ENCODE measurements at regions not wholly inside any gene's neighbourhood (a gene's known extent, or its start where the extent isn't known, plus 50 kb on each side); places are given as distances from the start of the nearest gene placed in this dataset.
"Not testable (repeated sequence)": the region's sequence is repeated elsewhere in the genome, so short reads cannot be mapped to it uniquely, and the experiment has no call there.

DNA sequence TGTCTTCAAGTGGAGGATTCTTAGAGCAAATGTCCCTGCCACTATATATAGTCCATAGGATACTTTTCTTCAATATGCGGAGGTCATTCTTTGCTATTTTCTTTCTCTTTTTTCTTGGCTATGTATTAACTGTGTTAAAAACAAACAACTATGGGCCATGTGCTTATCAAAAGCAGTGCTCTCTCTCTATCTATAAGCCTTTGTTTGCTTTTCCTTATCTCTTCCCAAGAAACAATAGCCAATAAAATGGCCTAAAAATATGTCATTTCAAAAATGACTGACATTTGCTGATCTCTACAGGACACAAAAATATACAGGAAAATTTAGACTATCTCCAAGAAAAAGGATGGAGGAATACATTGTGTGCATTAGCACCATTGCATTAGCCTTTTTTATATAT is 212.1 kb downstream of the MAF start:
- no peaks in the 10 kb centered on the region for H3K9me3 Mint-ChIP-seq
- no peaks in the 10 kb centered on the region for H3K36me3 Mint-ChIP-seq
- ATAC-seq (no peak), DNase-seq (ENCODE audit: low spot score) (no peak)
- peaks cover 0 to 7% of the 10 kb centered on the region in 2 donors for H3K27me3 Mint-ChIP-seq
- H3K4me1 Mint-ChIP-seq (ENCODE audit: low read depth in 2 of 2), result peaks cover 8 to 11% of the 10 kb centered on the region in 2 donors
- H3K27ac Mint-ChIP-seq, result no peak overlapping the region
- no peak overlapping the region for H3K4me3 Mint-ChIP-seq

GRCh38 chr16:79386299-79386698 is 214.2 kb downstream of the MAF start:
- no peak overlapping the region for H3K4me3 Mint-ChIP-seq
- H3K36me3 Mint-ChIP-seq, result no peaks in the 10 kb centered on the region
- no peak overlapping the region for H3K27ac Mint-ChIP-seq
- peaks cover 14 to 20% of the 10 kb centered on the region in 2 donors for H3K4me1 Mint-ChIP-seq (ENCODE audit: low read depth in 2 of 2)
- no peaks in the 10 kb centered on the region for H3K9me3 Mint-ChIP-seq
- ATAC-seq (no peak), DNase-seq (ENCODE audit: low spot score) (no peak)
- peaks cover 0 to 1% of the 10 kb centered on the region in 2 donors for H3K27me3 Mint-ChIP-seq

GRCh38 chr16:79381603-79382042 is 218.9 kb downstream of the MAF start:
- Mint-ChIP-seq H3K27me3 (no peaks in the 10 kb centered on the region), H3K9me3 (peaks cover 5% of the 10 kb centered on the region), H3K27ac (peak overlapping the region; percentile 68 to 76), H3K4me3 (peak overlapping the region; percentile 80), H3K36me3 (peaks cover 5% of the 10 kb centered on the region), H3K4me1 (ENCODE audit: low read depth in 2 of 2) (peaks cover 22 to 34% of the 10 kb centered on the region in 2 donors)
- peak; percentile 54 to 65 for ATAC-seq
- DNase-seq (ENCODE audit: low spot score), result no peak

DNA sequence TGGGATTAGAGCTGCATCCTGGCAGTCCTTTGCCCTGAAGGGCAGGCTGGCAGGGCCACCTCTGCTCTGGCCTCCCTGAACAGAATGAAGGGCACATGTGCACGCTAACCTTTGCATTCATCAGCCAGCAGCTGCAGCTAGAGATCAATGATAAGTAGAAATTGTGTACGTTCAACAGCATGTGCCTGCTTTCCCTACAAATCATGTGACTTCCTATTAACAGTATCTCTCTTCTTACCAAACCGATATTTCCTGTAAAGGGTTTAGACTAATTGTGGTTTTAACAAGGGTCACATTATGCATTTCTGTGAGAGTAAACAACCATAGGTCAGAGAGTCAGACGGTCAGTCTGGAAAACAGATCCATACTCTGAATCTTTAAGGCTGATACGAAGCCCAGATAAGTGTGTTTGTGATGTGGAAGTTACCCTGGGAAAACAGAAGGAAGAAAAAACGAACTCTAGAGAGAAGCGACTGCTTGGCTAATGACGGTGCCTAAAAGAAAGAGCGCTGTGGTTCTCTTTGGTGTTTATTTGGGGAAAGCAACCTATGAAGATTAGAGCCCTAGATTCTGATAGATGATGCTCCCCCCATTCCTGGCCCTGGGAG is 219.4 kb downstream of the MAF start:
- DNase-seq (ENCODE audit: low spot score) (no peak), ATAC-seq (peak; percentile 63 to 73)
- peak overlapping the region; percentile 68 to 76 for H3K27ac Mint-ChIP-seq
- peaks cover 22 to 34% of the 10 kb centered on the region in 2 donors for H3K4me1 Mint-ChIP-seq (ENCODE audit: low read depth in 2 of 2)
- H3K9me3 Mint-ChIP-seq, result peaks cover 5% of the 10 kb centered on the region
- peak overlapping the region; percentile 80 for H3K4me3 Mint-ChIP-seq
- no peaks in the 10 kb centered on the region for H3K27me3 Mint-ChIP-seq
- H3K36me3 Mint-ChIP-seq, result peaks cover 5% of the 10 kb centered on the region

- ATAC-seq (no peak), DNase-seq (ENCODE audit: low spot score) (no peak)
- Mint-ChIP-seq H3K4me1 (ENCODE audit: low read depth in 2 of 2) (peaks cover 37 to 42% of the 10 kb centered on the region in 2 donors), H3K36me3 (peaks cover 19% of the 10 kb centered on the region), H3K27ac (peak overlapping the region in 1 of 2 donors; percentile 15), H3K27me3 (peaks cover 0 to 3% of the 10 kb centered on the region in 2 donors), H3K4me3 (no peak overlapping the region), H3K9me3 (peaks cover 12% of the 10 kb centered on the region)
Observed at GRCh38 chr16:79379095-79379494, 221.4 kb downstream of the MAF start.

GRCh38 chr16:79377082-79377481 is 223.5 kb downstream of the MAF start:
- Mint-ChIP-seq H3K9me3 (peaks cover 13% of the 10 kb centered on the region), H3K36me3 (peaks cover 21% of the 10 kb centered on the region), H3K4me1 (ENCODE audit: low read depth in 2 of 2) (peaks cover 40 to 41% of the 10 kb centered on the region in 2 donors)
- H3K27me3 Mint-ChIP-seq; H3K4me3 Mint-ChIP-seq; ATAC-seq; DNase-seq (ENCODE audit: low spot score); H3K27ac Mint-ChIP-seq: not testable (repeated sequence)

GRCh38 chr16:79375351-79375750 is 225.2 kb downstream of the MAF start:
- no peak for DNase-seq (ENCODE audit: low spot score)
- ATAC-seq, result no peak
- Mint-ChIP-seq H3K36me3 (peaks cover 33% of the 10 kb centered on the region), H3K27ac (peak overlapping the region in 1 of 2 donors; percentile 1), H3K27me3 (peaks cover 0 to 3% of the 10 kb centered on the region in 2 donors), H3K9me3 (peaks cover 25% of the 10 kb centered on the region), H3K4me1 (ENCODE audit: low read depth in 2 of 2) (peaks cover 37% of the 10 kb centered on the region in 2 donors), H3K4me3 (no peak overlapping the region)

- peak overlapping the region; percentile 62 to 77 for H3K27ac Mint-ChIP-seq
- peaks cover 20% of the 10 kb centered on the region for H3K9me3 Mint-ChIP-seq
- peak; percentile 66 for DNase-seq (ENCODE audit: low spot score)
- H3K4me1 Mint-ChIP-seq (ENCODE audit: low read depth in 2 of 2), result peaks cover 33 to 42% of the 10 kb centered on the region in 2 donors
- H3K27me3 Mint-ChIP-seq, result peaks cover 0 to 3% of the 10 kb centered on the region in 2 donors
- ATAC-seq, result peak; percentile 88 to 94
- H3K36me3 Mint-ChIP-seq, result peaks cover 28% of the 10 kb centered on the region
- peak overlapping the region; percentile 45 for H3K4me3 Mint-ChIP-seq
Observed at GRCh38 chr16:79372503-79373184, 227.9 kb downstream of the MAF start.

DNA sequence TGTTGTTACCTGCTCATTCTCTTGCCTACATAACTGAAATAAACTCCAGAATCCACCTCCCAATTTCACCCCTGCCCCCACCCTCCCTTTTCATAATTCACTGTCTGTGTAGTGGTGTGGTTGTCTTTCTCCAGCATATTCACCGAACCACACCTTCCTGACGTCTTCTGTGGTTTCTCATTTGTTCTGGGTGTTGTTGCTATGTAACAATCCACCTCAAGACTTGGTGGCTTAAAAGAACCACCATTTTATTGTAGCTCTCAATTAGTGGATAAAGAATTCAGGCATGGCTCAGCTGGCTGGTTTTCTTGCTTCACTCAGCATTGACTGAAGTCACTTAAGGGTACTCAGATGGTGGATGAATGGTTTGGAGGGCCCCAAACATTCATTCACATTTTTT is 229.8 kb downstream of the MAF start:
- Mint-ChIP-seq H3K27me3 (peaks cover 0 to 3% of the 10 kb centered on the region in 2 donors), H3K36me3 (peaks cover 27% of the 10 kb centered on the region), H3K27ac (peak overlapping the region; percentile 62 to 77), H3K9me3 (peaks cover 19% of the 10 kb centered on the region), H3K4me1 (ENCODE audit: low read depth in 2 of 2) (peaks cover 33 to 41% of the 10 kb centered on the region in 2 donors), H3K4me3 (peak overlapping the region; percentile 62)
- ATAC-seq (peak in 1 of 2 donors; percentile 63), DNase-seq (ENCODE audit: low spot score) (no peak)

- peaks cover 0 to 3% of the 10 kb centered on the region in 2 donors for H3K27me3 Mint-ChIP-seq
- H3K9me3 Mint-ChIP-seq, result peaks cover 16% of the 10 kb centered on the region
- no peak overlapping the region for H3K4me3 Mint-ChIP-seq
- peaks cover 19% of the 10 kb centered on the region for H3K36me3 Mint-ChIP-seq
- peaks cover 32 to 34% of the 10 kb centered on the region in 2 donors for H3K4me1 Mint-ChIP-seq (ENCODE audit: low read depth in 2 of 2)
- ATAC-seq, result no peak
- peak overlapping the region; percentile 7 to 62 for H3K27ac Mint-ChIP-seq
- no peak for DNase-seq (ENCODE audit: low spot score)
Observed at GRCh38 chr16:79369796-79370195, 230.7 kb downstream of the MAF start.

DNA sequence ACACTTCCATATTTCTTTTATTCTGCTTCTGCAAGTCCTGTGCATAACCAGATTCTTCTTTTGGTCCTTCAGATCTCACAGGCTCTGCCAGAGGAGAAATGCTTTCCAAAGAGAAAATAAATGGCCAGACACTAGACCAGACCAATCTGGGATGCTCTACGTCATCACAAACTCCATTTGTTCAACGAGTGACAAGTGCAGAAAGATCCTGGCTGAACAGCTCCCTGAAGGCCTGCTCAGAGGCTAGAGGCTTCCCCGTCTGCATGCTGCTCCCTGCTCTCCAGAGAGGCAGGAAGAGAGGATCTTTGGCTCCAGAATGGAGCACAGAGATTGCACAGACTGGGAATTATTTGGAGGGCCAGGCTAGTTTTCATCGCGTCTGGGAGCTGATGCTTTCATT is 232.7 kb downstream of the MAF start:
- H3K9me3 Mint-ChIP-seq, result peaks cover 12% of the 10 kb centered on the region
- peaks cover 24 to 25% of the 10 kb centered on the region in 2 donors for H3K4me1 Mint-ChIP-seq (ENCODE audit: low read depth in 2 of 2)
- no peak overlapping the region for H3K4me3 Mint-ChIP-seq
- DNase-seq (ENCODE audit: low spot score), result no peak
- peaks cover 8 to 9% of the 10 kb centered on the region in 2 donors for H3K27me3 Mint-ChIP-seq
- H3K36me3 Mint-ChIP-seq, result peaks cover 18% of the 10 kb centered on the region
- no peak overlapping the region for H3K27ac Mint-ChIP-seq
- no peak for ATAC-seq

DNA sequence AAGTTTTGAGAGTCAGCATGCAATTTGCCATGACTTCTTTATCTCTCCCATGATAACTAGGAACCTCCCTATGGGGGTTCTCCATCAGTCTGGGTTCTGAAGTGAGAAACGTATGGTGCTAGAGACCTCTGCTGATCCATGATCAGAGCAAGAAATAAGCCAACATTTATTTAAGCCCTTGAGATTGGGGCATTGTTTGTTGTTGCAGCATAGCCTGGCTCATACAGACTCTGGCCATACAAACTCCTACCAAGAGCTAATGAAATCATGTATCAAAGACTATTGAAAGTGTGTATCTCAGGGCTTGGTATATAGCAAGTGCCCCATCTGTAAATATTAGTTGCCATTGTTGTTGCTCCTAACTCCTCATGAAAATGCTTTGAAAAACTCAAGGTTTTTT is 233.9 kb downstream of the MAF start:
- H3K9me3 Mint-ChIP-seq, result peaks cover 11% of the 10 kb centered on the region
- peaks cover 8 to 14% of the 10 kb centered on the region in 2 donors for H3K27me3 Mint-ChIP-seq
- ATAC-seq (no peak), DNase-seq (ENCODE audit: low spot score) (no peak)
- no peak overlapping the region for H3K27ac Mint-ChIP-seq
- H3K36me3 Mint-ChIP-seq, result peaks cover 16% of the 10 kb centered on the region
- no peak overlapping the region for H3K4me3 Mint-ChIP-seq
- peaks cover 19 to 20% of the 10 kb centered on the region in 2 donors for H3K4me1 Mint-ChIP-seq (ENCODE audit: low read depth in 2 of 2)

DNA sequence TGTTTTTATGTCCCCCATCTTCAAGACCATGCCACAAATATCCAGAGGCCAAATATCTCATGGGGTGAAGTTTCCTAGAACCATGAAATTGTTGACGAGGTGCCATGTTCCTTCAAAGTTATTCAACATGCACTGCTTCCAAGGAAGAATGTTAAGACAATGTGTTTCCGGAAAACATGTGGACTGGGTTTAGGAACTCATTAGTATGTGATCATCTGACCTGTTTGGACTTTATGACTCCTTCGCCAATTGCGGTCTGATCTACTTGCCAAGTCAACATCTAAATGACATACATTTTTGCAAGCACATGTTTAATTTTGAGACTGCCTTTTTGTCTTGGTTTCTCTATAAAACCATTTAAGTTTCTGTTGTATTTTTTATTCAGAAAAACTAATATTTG is 234.8 kb downstream of the MAF start:
- no peak overlapping the region for H3K27ac Mint-ChIP-seq
- H3K9me3 Mint-ChIP-seq, result peaks cover 3% of the 10 kb centered on the region

DNA sequence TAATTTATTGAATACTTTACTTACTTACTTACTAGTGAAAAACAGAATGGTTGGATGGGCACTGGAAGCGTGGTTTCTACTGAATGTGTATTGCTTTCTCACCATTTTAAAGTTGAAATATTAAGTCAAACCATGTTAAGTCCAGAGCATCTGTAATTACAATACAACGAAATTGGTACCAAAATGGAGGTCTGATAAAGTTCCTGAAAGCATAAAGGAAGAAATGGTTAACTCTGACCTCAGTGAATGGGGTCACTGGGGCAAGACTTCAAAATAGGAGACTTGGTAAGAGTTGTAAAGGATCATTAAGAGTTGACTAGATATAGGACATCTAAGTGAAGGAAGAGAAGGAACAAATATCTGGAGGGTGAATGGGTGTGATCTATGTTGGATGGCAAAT is 237.1 kb downstream of the MAF start:
- Mint-ChIP-seq H3K9me3 (no peaks in the 10 kb centered on the region), H3K27ac (no peak overlapping the region), H3K4me1 (ENCODE audit: low read depth in 2 of 2) (peaks cover 6 to 8% of the 10 kb centered on the region in 2 donors), H3K27me3 (peaks cover 8 to 15% of the 10 kb centered on the region in 2 donors), H3K36me3 (peaks cover 6% of the 10 kb centered on the region), H3K4me3 (no peak overlapping the region)
- DNase-seq (ENCODE audit: low spot score) (no peak), ATAC-seq (no peak)

More for the DNA sequence above, 234.8 kb downstream of the MAF start:
- Mint-ChIP-seq H3K27me3 (peaks cover 8 to 15% of the 10 kb centered on the region in 2 donors), H3K4me1 (ENCODE audit: low read depth in 2 of 2) (peaks cover 9 to 12% of the 10 kb centered on the region in 2 donors), H3K36me3 (peaks cover 6% of the 10 kb centered on the region), H3K4me3 (no peak overlapping the region)
- ATAC-seq (no peak), DNase-seq (ENCODE audit: low spot score) (no peak)

Measured in natural killer cell treated with Interleukin-12 subunit alpha and Interleukin-12 subunit beta and Interleukin-15 and Interleukin-18, amount 100 ng/mL, for 72 hours (primary cell).